Activated T-cell treated with anti-CD3 and anti-CD28 coated beads, Interleukin-2, amount 50 U/mL, for 4 hours (primary cell): ENCODE measurements at regions not wholly inside any gene's neighbourhood (a gene's known extent, or its start where the extent isn't known, plus 50 kb on each side); places are given as distances from the start of the nearest gene placed in this dataset.

Experiments
- ATAC-seq, 2 donors: fragments of 200-7000 bp; cut with Tn5 transposase; one replicate each; pipeline ENCODE4 v1.10.0; 2021
- DNase-seq: peaks from one replicate; pipeline ENCODE4 v3.0.0-alpha.2; 2020
- H3K27me3 Mint-ChIP-seq: one replicate; pipeline ENCODE4 v1.8.0; 2021; ENCODE audit warnings: low read depth, mixed read lengths
- H3K36me3 Mint-ChIP-seq: one replicate; pipeline ENCODE4 v1.8.0; 2022; ENCODE audit warnings: mixed read lengths; ENCODE audit not compliant: insufficient read depth
- H3K4me1 Mint-ChIP-seq: one replicate; pipeline ENCODE4 v1.8.0; 2021; ENCODE audit warnings: low read depth, mixed read lengths
- H3K4me3 Mint-ChIP-seq: one replicate; pipeline ENCODE4 v1.8.0; 2021; ENCODE audit warnings: mild to moderate bottlenecking, moderate library complexity, mixed read lengths
- H3K9me3 Mint-ChIP-seq: one replicate; pipeline ENCODE4 v1.8.0; 2021; ENCODE audit warnings: mixed read lengths

GRCh38 chr5:147179562-147180147, 55.2 kb upstream of the STK32A start:
- Mint-ChIP-seq H3K4me3 (no peak overlapping the region), H3K36me3 (no peaks in the 10 kb centered on the region), H3K4me1 (no peaks in the 10 kb centered on the region), H3K27me3 (peaks cover 2% of the 10 kb centered on the region), H3K9me3 (no peaks in the 10 kb centered on the region)
- no peak for ATAC-seq
- DNase-seq: no peak

GRCh38 chr5:147180751-147181150, 54.1 kb upstream of the STK32A start:
- no peaks in the 10 kb centered on the region for H3K9me3 Mint-ChIP-seq
- DNase-seq (no peak), ATAC-seq (no peak)
- peaks cover 2% of the 10 kb centered on the region for H3K27me3 Mint-ChIP-seq
- no peaks in the 10 kb centered on the region for H3K36me3 Mint-ChIP-seq
- no peak overlapping the region for H3K4me3 Mint-ChIP-seq
- no peaks in the 10 kb centered on the region for H3K4me1 Mint-ChIP-seq
